A549 (cell line): ENCODE measurements at regions not wholly inside any gene's neighbourhood (a gene's known extent, or its start where the extent isn't known, plus 50 kb on each side); places are given as distances from the start of the nearest gene placed in this dataset.

Experiments used
- BCL3 ChIP-seq: fragments of >200 bp; sonication (Bioruptor Twin); formaldehyde crosslinking; IDR thresholded peaks from 3 replicates; pipeline ENCODE4 v1.6.1; 2016
- BHLHE40 ChIP-seq: IDR thresholded peaks from 2 replicates; pipeline ENCODE4 v1.6.1; 2012; ENCODE audit warnings: low read depth, low read length, inconsistent platforms
- CBX8 ChIP-seq: fragments of 200-600 bp; sonication (generic); IDR thresholded peaks from 2 replicates; pipeline ENCODE4 v1.6.1; 2016
- CTCF ChIP-seq: fragments of >200 bp; sonication (Bioruptor Twin); formaldehyde crosslinking; IDR thresholded peaks from 3 replicates; pipeline ENCODE4 v1.5.1; 2016
- FOSL2 ChIP-seq, 2 experiments: fragments of 450-650 bp in 1 of 2; fragments of >200 bp in 1 of 2; sonication (Bioruptor Twin) in 1 of 2; formaldehyde crosslinking; IDR thresholded peaks; 2 replicates each; pipeline versions ENCODE4 v1.5.0 to v1.6.1; 2016 to 2020; ENCODE audit warnings: mild to moderate bottlenecking in 1 of 2, moderate library complexity in 1 of 2
- HMGXB4 ChIP-seq: fragments of 250-450 bp; sonication (Bioruptor Pico); IDR thresholded peaks from 2 replicates; pipeline ENCODE4 v1.5.0; 2021; ENCODE audit warnings: mild to moderate bottlenecking, moderate library complexity, borderline replicate concordance
- MAZ ChIP-seq: fragments of 150-350 bp; IDR thresholded peaks from 2 replicates; pipeline ENCODE4 v1.6.1; 2014; ENCODE audit warnings: antibody characterized with exemption, low read depth, low read length, borderline replicate concordance
- POLR2A ChIP-seq: IDR thresholded peaks from 2 replicates; pipeline ENCODE4 v1.6.1; 2012; ENCODE audit warnings: mild to moderate bottlenecking, low read length
- RAD21 ChIP-seq, 2 experiments: fragments of >200 bp in 1 of 2; sonication (Bioruptor Twin) in 1 of 2; formaldehyde crosslinking in 1 of 2; IDR thresholded peaks in 1 of 2; conservative IDR thresholded peaks in 1 of 2; 2 replicates in 1 of 2; 3 replicates in 1 of 2; pipeline ENCODE4 v1.6.1; 2012 to 2018; ENCODE audit warnings: inconsistent platforms in 1 of 2
- RFX5 ChIP-seq: fragments of 450-650 bp; IDR thresholded peaks from 2 replicates; pipeline ENCODE4 v1.7.1; 2014; ENCODE audit warnings: antibody characterized with exemption, mild to moderate bottlenecking, moderate library complexity
- TF ChIP-seq, protein P1 (sequence below): fragments of 200-600 bp; sonication (generic); IDR thresholded peaks from 2 replicates; pipeline ENCODE4 v1.6.1; 2016; ENCODE audit warnings: antibody characterized with exemption, mild to moderate bottlenecking, moderate library complexity

DNA sequence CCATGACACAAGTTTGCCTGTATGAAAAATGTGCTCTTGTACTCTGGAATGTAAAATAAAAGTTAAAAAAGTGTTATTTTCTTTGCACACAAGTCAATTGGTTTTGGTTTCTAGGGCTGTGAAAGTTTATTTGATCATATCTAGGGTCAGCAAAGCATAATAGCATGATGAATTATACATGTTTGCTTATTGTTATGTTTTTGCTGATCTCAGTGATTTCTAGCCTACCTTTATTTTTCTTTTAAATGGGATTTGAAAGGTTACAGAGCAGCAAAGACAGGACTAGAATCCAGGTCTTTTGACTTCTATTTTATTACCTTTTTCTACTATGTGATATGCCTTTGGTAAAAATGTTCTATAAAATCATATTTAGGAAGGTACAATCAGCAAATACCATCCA is 481.0 kb downstream of the PRR32 start:
- no peak for TF ChIP-seq BHLHE40
- no peak for TF ChIP-seq FOSL2 (IDR thresholded peaks at IDR 0.05)
- TF ChIP-seq FOSL2 (CRISPR knock-in tag; IDR thresholded peaks at IDR 0.05) = no peak
- TF ChIP-seq, protein P1, sequence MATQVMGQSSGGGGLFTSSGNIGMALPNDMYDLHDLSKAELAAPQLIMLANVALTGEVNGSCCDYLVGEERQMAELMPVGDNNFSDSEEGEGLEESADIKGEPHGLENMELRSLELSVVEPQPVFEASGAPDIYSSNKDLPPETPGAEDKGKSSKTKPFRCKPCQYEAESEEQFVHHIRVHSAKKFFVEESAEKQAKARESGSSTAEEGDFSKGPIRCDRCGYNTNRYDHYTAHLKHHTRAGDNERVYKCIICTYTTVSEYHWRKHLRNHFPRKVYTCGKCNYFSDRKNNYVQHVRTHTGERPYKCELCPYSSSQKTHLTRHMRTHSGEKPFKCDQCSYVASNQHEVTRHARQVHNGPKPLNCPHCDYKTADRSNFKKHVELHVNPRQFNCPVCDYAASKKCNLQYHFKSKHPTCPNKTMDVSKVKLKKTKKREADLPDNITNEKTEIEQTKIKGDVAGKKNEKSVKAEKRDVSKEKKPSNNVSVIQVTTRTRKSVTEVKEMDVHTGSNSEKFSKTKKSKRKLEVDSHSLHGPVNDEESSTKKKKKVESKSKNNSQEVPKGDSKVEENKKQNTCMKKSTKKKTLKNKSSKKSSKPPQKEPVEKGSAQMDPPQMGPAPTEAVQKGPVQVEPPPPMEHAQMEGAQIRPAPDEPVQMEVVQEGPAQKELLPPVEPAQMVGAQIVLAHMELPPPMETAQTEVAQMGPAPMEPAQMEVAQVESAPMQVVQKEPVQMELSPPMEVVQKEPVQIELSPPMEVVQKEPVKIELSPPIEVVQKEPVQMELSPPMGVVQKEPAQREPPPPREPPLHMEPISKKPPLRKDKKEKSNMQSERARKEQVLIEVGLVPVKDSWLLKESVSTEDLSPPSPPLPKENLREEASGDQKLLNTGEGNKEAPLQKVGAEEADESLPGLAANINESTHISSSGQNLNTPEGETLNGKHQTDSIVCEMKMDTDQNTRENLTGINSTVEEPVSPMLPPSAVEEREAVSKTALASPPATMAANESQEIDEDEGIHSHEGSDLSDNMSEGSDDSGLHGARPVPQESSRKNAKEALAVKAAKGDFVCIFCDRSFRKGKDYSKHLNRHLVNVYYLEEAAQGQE = no peak
- TF ChIP-seq RFX5 = no peak
- TF ChIP-seq HMGXB4 (CRISPR knock-in tag) = no peak
- no peak for TF ChIP-seq CBX8
- TF ChIP-seq MAZ = no peak
- no peak for TF ChIP-seq RAD21 (conservative IDR thresholded peaks at IDR 0.05 in 1 of 2, IDR thresholded peaks at IDR 0.05 in 1 of 2)
- no peak for TF ChIP-seq BCL3
- TF ChIP-seq POLR2A = no peak
- TF ChIP-seq CTCF = no peak
